GM21381 (cell line): ENCODE measurements at regions not wholly inside any gene's neighbourhood (a gene's known extent, or its start where the extent isn't known, plus 50 kb on each side); places are given as distances from the start of the nearest gene placed in this dataset.

ENCODE experiments used
- ATAC-seq: cut with Tn5 transposase; IDR thresholded peaks from one replicate; pipeline ENCODE4 v1.9.1; 2021; ENCODE audit warnings: mild to moderate bottlenecking, moderate library complexity; ENCODE audit not compliant: unreplicated experiment

- no peak for ATAC-seq
These were observed 51.5 kb downstream of the SST start for GRCh38 chr3:187618722-187619121.

DNA sequence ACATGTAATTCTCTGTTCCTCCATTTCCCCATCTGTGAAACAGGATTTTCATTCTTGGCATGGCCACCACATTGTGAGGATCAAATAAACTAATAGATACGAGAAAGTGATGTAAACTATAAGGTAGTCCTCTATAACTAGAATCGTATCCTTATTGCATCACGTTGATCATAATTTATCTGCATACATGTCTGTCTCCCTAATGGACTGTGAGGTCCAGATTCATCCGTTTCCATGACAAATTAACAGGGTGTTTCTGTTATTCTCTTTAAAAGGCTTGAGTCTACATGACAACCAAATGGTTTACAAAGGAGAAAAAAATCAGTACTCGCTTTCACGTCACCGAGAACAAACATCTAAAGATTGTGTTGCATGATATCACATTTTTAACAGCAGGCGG, 53.0 kb downstream of the SST start:
- no peak for ATAC-seq

DNA sequence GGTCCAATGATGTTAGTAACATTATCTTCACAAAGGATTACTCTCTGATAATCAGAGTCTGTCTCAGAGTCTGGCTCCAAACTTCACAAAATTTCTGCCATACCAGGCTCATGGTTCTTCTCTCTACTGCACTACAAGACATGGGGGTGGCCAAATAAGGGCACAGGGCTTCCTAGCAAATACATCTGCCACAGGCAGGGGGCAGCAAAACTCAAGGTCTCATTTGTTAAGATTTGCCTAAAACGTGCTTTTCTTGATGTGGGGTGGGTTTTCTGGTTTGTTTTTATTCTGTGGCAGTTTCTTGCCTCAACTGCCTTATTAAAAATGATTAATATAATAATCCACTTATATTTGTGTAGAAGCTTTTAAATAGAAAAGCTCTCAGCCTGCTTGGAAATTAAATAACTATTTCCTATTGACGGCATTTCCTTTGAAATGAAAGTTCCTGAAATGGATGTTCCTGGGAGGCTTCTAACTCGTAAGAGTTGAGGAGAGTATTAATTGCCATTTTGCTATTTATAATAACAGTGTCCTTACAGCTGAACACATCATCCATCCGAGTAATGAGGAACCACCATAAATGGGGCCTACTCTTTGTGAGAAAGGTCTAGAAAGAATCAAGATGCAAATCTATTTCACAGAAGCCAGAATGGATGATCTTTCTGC, 53.8 kb downstream of the SST start:
- ATAC-seq = peak; percentile 60

DNA sequence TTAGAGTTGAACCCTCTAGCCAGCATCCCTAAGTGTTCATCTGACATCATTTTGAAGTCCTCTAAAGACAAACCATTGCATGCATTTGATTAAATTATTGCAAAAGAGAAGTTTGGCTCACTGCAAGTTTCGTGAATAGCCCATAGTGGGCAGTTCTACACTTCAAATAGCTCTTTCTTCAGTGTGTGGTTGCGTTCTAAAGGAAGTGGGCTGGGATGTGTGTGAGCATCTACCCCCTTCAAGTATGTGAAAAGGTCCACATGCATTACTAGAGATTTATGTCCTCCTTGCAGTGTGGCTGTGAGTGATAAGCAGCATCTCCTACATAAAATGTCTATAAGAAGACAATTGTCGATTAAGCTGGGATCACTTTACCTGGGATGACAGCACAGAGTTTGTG, 54.6 kb downstream of the SST start:
- no peak for ATAC-seq

DNA sequence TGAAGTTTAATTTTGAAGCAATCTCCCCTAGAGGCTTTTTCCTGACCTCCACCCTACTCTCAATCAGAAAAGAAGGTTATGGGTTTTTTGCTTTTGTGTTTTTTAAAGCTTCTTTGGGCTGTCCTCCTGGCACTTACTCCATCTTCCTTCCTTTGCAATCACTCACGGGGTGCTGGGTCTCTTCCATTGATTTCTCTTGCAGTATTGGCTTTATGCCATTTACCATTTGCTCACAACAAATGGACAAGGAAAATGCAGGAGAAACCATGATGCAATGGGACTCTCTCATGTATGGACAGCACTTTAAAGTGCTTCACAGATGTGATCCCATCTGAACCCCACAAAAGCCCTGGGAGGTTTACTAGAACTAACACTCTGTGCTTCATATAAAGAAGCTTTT, 57.5 kb downstream of the SST start:
- no peak for ATAC-seq

DNA sequence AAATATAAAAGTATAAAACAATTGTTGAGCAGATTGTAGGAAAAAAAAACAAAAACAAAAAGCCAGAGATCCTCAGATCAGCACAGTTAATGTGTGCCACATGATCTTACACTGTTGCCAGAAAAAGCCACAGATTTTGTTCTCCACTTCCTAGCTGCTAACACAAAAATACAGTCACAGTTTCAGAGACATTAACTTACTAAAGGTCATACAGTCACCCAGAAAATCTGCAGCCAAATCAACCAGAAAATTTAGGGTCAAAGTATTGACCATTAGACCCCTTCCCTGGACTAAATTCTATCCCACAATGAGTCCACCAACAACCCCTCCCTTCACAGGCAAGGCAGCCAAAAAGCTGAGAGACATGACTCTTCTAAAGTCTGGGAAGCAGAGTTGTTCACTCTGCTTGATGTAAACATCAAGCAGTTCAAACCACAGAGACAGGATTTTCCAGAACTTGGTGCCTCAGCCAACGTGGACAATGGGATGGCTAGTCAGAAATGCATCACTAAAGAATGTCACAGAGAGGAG, 59.1 kb downstream of the SST start:
- ATAC-seq = no peak

- no peak for ATAC-seq
These were observed 75.9 kb downstream of the SST start for GRCh38 chr3:187594272-187594671.

- ATAC-seq = no peak
These were observed 76.7 kb downstream of the SST start for GRCh38 chr3:187593451-187593850.

DNA sequence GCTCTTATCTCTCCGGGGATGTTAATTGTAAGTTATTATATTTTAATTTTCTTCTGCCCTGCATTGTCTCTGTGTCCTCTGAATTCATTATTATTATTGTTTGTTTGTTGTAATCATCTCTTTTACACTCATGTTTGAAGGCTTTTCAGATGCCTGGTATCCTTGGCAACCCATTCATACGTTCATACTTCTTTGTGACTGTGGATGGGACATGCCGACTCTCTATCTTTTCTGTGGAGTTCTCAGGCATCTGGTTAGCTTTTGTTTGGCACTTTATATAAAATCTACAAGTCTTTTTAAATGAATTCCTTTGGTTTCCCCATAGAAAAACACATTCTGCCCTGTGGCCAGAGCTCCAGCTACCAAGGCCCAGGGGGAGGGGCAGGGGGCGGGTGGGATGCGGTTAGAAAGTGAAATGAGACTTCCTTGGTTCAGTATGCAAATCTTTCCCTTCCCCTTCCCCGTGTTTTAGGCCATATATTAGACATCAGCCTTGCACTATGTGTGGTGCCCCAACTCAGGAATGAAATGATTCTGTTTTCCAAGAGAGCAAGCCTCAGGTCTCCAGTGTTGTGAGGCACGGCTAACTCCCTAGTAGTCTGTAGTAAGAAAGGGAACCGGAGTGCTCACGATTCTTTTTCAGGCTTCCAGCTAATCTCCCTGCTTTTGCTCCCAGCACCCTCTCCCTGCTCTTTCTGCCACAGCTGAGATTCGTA, 79.2 kb downstream of the SST start:
- ATAC-seq = no peak

DNA sequence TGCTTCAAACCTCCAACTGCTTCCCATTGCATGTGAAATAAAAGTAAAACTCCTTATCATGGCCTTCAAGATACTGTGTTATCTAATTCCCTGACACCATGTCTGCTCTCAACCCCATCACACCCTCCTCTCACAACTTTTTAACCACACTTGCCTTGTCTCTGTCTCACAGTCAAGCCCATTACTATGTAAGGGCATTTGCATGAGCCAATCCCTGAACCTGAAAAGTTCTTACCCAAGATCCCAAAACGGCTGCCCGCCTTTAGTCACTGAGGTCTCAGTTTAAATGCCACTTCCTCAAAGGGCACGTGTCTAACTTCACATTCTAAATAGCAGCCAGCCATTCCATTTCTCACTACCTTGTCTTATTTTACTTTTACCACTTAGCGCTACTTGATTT, 83.1 kb downstream of the SST start:
- ATAC-seq = no peak

GRCh38 chr3:187586226-187586625, 84.0 kb downstream of the SST start:
- no peak for ATAC-seq

DNA sequence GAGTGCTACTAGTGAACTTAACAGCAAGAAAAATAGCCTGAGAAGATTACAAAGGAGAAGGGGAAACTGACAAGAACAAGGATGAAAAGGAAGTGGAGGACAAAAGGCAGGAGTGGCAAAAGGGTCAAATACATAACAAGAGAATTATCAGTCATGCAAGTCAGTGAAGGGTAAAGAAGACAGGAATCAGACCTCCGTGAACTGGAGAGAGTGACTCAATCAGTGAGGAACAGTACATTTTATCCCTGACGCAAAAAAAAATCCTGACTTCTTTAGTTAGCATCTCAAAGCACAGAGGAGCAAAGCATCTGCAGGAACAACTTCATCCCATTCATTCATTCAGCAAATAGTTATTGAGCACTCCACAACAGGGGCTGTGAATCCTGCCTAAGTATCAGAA, 97.8 kb downstream of the SST start:
- no peak for ATAC-seq

GRCh38 chr3:187571701-187572100, 98.5 kb downstream of the SST start:
- ATAC-seq = no peak

DNA sequence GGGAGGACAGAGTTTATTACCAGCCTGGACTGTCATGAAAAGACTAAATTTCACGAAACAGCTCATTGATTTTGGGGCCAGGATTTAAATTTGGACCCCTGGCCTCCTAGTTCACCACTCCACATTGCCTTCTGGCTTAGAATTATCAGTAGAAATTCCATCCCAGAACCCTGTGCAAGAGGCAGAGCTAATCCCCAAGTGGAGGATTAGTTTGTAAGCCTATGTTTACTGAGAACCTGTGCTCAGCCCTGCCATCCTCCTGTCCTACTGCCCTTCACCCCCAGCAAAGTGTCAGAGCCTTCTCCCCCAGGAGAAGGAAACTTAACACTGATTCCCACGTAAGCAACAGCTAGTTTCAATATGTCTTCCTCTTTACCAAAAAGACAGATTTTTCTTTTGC, 99.4 kb downstream of the SST start:
- ATAC-seq = no peak

DNA sequence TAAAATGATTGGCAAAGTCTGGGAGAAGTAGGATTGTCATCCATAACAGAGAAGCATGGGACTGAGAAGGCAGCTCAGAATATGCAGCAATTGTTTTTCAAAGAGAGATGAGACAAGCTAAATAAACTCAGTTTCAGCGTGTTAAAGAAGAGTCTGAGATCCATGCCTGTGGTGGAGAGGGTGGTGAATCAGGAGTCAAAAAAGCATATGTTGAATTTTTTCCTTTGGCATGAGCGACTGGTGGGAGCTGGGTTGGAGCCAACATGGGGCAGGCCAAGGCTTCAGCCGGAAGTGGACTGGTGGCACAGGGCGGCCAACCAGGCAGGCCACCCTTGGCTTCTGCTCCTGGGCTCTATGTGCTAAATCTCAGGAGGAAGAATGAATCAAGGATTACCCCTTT, 102.0 kb downstream of the SST start:
- no peak for ATAC-seq

DNA sequence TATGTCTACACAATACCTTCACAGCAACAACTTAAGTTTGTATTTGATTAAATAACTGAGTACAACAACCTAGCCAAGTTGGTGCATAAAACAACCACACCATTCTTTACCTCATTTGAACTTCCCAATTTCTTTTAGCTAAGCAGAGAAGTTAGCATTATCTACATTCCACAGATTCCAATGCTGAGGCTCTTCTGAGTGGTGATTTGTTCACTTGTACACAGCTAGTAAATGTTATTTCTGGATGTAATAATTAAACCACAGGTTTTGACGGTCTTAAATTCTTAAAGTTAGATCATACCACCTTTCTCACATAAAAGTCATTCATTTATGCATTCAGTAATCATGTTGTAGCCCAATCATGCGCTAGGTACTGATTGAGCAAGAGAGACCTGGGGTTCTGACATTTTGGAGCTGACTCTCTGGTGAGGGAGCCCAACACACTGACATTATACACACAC, 102.5 kb downstream of the SST start:
- ATAC-seq = no peak

DNA sequence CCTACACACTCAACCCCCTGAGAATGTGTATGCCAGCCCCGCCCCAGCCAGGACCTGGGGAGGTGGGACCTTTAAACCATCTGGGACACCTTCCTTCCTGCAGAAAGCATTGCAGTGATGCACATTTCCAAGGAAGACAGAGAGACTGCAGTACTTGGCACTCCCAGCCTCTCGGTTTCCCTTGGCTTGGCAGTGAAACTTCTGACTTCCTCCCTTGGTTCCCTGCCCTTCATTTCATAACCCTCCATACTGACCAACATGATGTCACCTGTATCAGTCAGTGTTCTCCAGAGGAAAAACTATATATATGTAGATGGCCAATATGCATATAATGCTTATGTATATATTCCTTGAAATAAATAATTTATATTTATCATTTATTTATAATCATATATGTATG, 103.2 kb downstream of the SST start:
- ATAC-seq = no peak

DNA sequence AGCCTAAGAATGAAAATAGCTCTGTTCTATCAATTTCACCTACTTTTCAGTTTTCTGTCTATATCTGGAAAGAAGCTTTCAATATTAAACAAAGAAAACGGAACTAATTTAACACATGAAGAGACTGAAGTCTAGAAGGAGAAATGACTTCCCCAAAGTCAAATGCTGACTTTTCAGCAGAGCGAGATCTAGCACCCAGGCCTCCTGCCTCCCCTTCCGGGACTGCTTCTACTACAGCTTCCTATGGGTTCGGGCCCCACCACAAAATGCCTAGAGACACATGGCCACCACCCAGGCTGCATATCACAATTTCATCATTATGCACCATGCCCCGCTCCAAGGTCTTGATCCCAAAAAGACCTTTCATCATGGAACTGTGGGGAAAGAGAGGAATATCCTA, 104.5 kb downstream of the SST start:
- no peak for ATAC-seq

GRCh38 chr3:187558990-187559389, 111.2 kb downstream of the SST start:
- ATAC-seq = no peak

DNA sequence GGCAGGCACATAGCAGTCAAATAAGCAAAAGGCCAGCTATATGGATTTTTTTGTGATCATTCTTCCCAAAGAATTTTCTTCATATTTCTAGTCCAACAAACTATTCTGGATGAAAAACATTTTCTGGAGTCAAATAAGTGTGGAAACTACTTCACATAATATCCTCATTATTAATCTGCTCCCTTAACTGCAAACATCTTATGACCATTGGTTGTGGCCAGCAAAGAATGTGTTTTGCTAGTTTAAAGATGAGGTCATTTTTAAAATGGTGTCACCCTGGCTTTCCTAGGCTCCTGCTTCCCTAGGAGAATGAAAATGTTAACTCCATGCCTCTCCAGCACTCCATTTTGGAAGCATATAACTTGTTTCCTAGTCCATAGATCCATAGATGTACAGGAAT, 118.8 kb downstream of the SST start:
- ATAC-seq = no peak

DNA sequence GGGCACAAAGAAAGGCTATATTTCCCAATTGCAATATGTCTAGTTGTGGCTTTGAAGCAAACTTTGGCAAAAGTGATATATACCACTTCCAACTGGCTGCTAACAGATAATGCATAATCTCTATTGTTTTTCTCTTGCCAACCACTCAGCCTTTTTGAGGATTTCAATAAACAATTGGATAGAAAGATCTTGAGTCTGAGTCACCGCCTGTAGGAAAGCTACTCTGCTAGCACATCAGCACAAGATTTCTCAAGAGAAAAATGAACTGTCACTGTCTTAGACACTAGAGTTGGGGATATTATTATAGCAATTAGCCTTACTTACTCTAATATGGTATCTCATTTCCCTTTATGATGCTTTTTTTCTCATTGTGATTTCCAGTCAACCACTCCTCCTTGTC, 119.7 kb downstream of the SST start:
- no peak for ATAC-seq

- no peak for ATAC-seq
These were observed 124.8 kb downstream of the SST start for GRCh38 chr3:187545366-187545765.

GRCh38 chr3:187544326-187544725, 125.9 kb downstream of the SST start:
- no peak for ATAC-seq
